ENCODE measurements at regions not wholly inside any gene's neighbourhood (a gene's known extent, or its start where the extent isn't known, plus 50 kb on each side); places are given as distances from the start of the nearest gene placed in this dataset.

GRCh38 chr18:39415471-39415870, 1849.9 kb upstream of the CELF4 start (continued):
- TF ChIP-seq, protein P1, sequence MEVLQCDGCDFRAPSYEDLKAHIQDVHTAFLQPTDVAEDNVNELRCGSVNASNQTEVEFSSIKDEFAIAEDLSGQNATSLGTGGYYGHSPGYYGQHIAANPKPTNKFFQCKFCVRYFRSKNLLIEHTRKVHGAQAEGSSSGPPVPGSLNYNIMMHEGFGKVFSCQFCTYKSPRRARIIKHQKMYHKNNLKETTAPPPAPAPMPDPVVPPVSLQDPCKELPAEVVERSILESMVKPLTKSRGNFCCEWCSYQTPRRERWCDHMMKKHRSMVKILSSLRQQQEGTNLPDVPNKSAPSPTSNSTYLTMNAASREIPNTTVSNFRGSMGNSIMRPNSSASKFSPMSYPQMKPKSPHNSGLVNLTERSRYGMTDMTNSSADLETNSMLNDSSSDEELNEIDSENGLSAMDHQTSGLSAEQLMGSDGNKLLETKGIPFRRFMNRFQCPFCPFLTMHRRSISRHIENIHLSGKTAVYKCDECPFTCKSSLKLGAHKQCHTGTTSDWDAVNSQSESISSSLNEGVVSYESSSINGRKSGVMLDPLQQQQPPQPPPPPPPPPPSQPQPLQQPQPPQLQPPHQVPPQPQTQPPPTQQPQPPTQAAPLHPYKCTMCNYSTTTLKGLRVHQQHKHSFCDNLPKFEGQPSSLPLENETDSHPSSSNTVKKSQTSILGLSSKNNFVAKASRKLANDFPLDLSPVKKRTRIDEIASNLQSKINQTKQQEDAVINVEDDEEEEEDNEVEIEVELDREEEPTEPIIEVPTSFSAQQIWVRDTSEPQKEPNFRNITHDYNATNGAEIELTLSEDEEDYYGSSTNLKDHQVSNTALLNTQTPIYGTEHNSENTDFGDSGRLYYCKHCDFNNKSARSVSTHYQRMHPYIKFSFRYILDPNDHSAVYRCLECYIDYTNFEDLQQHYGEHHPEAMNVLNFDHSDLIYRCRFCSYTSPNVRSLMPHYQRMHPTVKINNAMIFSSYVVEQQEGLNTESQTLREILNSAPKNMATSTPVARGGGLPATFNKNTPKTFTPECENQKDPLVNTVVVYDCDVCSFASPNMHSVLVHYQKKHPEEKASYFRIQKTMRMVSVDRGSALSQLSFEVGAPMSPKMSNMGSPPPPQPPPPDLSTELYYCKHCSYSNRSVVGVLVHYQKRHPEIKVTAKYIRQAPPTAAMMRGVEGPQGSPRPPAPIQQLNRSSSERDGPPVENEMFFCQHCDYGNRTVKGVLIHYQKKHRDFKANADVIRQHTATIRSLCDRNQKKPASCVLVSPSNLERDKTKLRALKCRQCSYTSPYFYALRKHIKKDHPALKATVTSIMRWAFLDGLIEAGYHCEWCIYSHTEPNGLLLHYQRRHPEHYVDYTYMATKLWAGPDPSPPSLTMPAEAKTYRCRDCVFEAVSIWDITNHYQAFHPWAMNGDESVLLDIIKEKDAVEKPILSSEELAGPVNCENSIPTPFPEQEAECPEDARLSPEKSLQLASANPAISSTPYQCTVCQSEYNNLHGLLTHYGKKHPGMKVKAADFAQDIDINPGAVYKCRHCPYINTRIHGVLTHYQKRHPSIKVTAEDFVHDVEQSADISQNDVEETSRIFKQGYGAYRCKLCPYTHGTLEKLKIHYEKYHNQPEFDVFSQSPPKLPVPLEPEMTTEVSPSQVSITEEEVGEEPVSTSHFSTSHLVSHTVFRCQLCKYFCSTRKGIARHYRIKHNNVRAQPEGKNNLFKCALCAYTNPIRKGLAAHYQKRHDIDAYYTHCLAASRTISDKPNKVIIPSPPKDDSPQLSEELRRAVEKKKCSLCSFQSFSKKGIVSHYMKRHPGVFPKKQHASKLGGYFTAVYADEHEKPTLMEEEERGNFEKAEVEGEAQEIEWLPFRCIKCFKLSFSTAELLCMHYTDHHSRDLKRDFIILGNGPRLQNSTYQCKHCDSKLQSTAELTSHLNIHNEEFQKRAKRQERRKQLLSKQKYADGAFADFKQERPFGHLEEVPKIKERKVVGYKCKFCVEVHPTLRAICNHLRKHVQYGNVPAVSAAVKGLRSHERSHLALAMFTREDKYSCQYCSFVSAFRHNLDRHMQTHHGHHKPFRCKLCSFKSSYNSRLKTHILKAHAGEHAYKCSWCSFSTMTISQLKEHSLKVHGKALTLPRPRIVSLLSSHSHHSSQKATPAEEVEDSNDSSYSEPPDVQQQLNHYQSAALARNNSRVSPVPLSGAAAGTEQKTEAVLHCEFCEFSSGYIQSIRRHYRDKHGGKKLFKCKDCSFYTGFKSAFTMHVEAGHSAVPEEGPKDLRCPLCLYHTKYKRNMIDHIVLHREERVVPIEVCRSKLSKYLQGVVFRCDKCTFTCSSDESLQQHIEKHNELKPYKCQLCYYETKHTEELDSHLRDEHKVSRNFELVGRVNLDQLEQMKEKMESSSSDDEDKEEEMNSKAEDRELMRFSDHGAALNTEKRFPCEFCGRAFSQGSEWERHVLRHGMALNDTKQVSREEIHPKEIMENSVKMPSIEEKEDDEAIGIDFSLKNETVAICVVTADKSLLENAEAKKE (CRISPR knock-in tag; IDR thresholded peaks at IDR 0.05) = no peak
- TF ChIP-seq EZH2 (IDR thresholded peaks at IDR 0.05; ENCODE audit: low read depth, unreplicated experiment) (no peak), ZNF114 (CRISPR knock-in tag; IDR thresholded peaks at IDR 0.05) (no peak), CTCF (conservative IDR thresholded peaks at IDR 0.05; ENCODE audit: low read depth in 2 of 2) (no peak)
- TF ChIP-seq, protein P2, sequence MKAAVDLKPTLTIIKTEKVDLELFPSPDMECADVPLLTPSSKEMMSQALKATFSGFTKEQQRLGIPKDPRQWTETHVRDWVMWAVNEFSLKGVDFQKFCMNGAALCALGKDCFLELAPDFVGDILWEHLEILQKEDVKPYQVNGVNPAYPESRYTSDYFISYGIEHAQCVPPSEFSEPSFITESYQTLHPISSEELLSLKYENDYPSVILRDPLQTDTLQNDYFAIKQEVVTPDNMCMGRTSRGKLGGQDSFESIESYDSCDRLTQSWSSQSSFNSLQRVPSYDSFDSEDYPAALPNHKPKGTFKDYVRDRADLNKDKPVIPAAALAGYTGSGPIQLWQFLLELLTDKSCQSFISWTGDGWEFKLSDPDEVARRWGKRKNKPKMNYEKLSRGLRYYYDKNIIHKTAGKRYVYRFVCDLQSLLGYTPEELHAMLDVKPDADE (IDR thresholded peaks at IDR 0.05) = no peak

GRCh38 chr18:39414009-39414700, 1848.6 kb upstream of the CELF4 start:
- ATAC-seq = no peak
- H3K9me2 ChIP-seq (ENCODE audit: insufficient read depth) = no peaks in the 10 kb centered on the region
- peaks cover 3% of the 10 kb centered on the region for H3K27me3 Mint-ChIP-seq (ENCODE audit: insufficient read depth, low read depth, poor library complexity)
- TF ChIP-seq REST (IDR thresholded peaks at IDR 0.05; ENCODE audit: unreplicated experiment) (no peak), CTCF (conservative IDR thresholded peaks at IDR 0.05; ENCODE audit: low read depth in 2 of 2) (no peak)
- TF ChIP-seq, protein P2 (IDR thresholded peaks at IDR 0.05) = no peak

More at GRCh38 chr18:39414009-39414700, 1848.6 kb upstream of the CELF4 start:
- Histone ChIP-seq H3K27me3 (ENCODE audit: insufficient read depth) (no peaks in the 10 kb centered on the region), H3K36me3 (ENCODE audit: insufficient read depth) (no peaks in the 10 kb centered on the region), H3K4me1 (ENCODE audit: insufficient read depth) (no peaks in the 10 kb centered on the region; the same call in 1 of the 2 replicates), H2AFZ (no peak overlapping the region), H3K79me2 (replicated peaks; ENCODE audit: insufficient read depth) (no peaks in the 10 kb centered on the region), H4K20me1 (replicated peaks; ENCODE audit: insufficient read depth) (no peaks in the 10 kb centered on the region; the same call in 1 of the 2 replicates), H3F3A (replicated peaks; ENCODE audit: low read depth) (no peaks in the 10 kb centered on the region), H3K4me3 (no peak overlapping the region), H3K27ac (ENCODE audit: low read depth) (no peak overlapping the region), H3K4me2 (no peak overlapping the region)
- Mint-ChIP-seq H3K4me3 (no peak overlapping the region), H3K4me1 (peaks cover 5% of the 10 kb centered on the region; the same call in 1 of the 3 replicates), H3K27ac (no peak overlapping the region), H3K36me3 (ENCODE audit: low read depth) (no peaks in the 10 kb centered on the region), H3K9me3 (no peaks in the 10 kb centered on the region)
- DNase-seq (ENCODE audit: low spot score) = no peak

All from GM23338 (cell line).